ENCODE measurements at regions not wholly inside any gene's neighbourhood (a gene's known extent, or its start where the extent isn't known, plus 50 kb on each side); places are given as distances from the start of the nearest gene placed in this dataset.
"Not testable (repeated sequence)": the region's sequence is repeated elsewhere in the genome, so short reads cannot be mapped to it uniquely, and the experiment has no call there.

DNA sequence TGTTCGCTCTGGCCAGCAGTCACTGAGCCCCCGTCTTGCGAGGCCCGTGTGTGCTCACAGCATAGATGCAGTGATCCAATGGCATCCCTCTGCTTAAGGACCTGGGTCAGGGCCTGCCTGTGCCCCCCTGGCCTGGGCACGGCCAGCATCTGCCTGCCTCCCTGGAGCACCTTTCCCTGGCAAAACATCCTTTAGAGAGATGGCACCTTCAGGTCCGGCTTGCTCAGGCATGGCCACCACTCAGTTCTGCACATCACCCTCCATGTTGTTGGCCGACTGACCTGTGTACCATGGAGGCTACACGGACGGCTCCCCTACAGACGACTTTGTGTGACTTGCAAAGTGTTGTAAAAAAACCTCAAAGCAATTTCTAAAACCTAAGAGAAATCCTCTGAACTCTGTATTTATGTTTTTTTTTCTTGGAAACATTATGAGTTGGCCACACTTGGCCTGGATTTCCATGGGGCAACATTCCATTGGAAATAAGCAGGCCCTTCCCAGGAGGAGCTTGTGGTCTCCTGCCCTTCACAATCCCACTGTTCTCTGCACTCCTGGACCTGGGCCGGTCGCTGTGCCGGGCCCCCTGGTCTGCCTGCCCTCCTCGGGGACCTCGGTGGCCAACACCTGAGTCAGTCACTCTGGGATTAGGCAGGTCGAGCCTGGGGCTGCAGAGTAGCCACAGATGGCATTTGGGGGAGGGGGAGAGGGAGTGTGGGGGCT is 592.4 kb downstream of the TBC1D22A start:
- no peak for DNase-seq

DNA sequence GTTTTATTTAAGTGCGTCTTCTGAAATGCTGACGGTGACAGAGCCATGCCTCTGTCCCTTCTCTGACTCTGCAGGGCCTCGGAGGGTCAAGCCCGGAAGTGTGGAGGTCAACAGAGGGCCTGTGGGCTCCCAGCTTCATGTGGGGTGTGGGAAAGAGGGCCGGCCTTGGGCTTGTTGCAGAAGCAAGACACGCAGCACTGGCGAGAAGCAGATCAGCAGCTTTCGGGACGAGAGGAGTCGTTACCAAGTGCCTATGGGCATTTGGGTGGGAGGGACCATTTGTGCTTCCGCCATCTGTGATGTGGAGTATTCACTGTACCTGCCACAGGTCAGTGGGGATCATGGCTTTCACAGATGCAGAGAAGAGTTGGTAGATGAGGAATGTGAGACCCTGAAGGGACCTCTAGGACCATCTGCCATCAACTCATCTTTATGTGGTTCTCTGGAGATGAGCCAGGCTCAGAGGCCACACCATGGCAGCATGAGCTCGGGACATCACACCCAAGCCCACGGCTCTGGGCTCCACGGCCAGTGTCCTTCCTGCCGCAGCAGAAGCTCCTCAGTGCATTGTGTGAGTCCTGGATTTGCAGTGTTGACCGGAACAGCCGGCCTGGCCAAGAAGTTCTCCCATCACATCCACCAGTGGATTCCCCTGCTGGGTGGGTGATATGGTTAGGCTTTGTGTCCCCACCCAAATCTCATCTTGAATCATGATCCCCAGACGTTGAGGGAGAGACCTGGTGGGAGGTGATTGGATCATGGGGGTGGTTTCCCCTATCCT is 590.7 kb downstream of the TBC1D22A start:
- no peak for DNase-seq

DNA sequence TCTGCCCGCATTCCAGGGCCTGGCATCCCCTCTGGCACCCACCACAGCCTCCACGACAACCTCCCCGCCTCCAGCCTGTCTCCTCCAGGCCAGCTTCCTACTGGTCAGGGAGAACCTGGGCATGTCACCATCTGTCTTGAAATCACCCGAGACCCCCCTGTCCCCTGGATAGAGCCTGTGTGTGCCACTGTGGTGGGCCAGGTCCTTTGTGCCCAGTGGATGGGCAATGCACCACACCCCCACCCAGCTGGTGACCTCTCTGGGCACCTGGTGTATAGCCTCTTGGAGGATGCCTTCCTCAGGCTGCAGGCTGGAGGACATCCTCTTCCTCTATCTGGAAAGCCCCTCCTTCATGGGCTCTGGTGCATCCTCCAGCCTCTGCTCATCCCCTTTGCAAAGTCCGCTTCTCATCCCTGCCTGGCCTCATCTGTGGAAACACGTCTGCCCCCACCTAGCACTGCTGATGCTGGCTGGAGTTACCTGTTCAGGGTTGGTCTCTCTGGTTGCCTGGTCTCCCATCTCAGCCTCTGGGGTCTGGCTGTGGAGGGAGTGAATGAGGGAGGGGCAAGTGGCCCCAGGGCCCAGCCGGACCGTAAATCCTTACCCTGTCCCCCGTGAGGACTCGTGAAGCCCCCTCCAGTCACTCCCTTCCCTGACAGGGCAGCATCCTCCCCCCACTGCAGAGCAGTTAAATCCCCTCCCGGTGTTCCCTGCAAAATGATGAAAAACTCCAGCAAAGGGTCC is 589.6 kb downstream of the TBC1D22A start:
- DNase-seq = no peak

DNA sequence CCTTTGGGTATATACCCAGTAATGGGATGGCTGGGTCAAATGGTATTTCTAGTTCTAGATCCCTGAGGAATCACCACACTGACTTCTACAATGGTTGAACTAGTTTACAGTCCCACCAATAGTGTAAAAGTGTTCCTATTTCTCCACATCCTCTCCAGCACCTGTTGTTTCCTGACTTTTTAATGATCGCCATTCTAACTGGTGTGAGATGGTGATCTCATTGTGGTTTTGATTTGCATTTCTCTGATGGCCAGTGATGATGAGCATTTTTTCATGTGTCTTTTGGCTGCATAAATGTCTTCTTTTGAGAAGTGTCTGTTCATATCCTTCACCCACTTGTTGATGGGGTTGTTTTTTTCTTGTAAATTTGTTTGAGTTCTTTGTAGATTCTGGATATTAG is 583.8 kb downstream of the TBC1D22A start:
- DNase-seq = not testable (repeated sequence)

DNA sequence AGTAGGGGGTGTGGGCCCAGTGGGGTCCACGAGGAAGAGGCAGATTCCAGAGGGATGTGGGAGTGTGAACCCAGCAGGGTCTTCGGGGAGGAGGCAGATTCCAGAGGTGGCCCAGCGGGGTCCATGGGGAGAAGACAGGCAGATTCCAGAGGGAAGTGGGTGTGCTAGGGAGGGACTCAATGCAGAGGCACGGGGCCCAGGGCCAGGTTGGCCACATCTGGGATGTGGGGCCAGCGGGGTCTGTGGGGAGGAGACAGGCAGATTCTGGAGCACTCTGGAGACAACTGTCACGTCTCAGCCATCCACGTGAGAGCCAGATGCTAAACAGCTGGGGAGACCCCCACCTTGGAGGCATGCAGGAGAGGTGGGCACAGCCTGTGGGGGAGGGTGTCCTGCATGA is 582.6 kb downstream of the TBC1D22A start:
- DNase-seq = no peak

DNA sequence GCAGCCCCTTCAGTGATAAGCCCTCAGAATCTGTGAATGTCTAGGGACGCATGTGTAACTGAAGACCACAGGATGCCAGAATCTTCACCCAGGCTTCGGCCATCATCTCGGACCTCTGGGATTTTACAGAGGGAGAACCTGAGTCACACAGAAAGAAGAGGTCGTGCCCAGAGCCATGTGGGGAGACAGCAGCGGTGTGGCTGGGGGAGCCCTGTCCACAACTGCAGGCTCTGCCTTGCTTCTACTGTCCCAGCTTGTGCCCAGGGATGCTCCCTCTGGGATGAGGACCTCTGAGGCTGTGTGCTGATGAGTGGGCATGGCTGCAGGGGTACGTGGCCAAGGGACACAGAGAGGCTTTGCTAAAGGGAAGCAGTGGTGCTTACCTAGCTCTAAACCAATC is 582.0 kb downstream of the TBC1D22A start:
- no peak for DNase-seq

DNA sequence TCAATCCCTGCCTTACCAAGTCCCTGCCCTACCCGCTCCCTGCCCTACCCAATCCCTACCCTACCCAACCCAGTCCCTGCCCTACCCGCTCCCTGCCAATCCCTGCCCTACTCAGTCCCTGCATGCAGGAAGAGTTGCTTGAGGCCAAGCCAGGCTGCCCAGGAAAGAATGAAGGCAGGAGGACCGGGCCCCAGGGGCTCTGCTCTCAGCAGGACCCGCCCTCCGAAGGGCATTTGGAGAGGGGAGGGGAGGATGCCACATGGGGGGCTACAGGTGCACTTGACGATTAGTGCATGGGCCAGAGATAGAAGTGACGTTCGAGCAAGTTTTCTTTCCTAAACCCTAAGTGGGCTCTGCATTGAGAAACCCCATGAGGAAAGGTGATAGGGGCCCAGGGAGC is 581.2 kb downstream of the TBC1D22A start:
- DNase-seq = no peak

DNA sequence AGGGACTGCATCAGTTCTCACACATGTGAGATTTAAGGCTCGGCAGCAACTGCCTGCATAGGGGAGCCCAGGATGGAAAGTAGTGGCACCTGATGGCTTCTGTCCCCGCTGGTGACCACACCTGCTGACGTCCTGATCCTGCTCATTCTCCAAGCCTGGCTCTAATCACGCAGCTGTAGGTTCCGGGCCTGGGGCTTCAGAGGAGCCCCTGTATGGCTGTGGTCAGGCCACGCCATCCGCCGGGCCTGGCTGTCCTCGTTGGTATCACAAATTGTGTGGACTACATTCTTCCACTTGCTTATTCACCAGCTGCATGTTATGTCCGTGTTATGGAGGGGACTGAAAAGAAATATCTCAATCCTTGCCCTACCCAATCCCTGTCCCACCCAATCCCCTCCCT is 580.0 kb downstream of the TBC1D22A start:
- DNase-seq = no peak

DNA sequence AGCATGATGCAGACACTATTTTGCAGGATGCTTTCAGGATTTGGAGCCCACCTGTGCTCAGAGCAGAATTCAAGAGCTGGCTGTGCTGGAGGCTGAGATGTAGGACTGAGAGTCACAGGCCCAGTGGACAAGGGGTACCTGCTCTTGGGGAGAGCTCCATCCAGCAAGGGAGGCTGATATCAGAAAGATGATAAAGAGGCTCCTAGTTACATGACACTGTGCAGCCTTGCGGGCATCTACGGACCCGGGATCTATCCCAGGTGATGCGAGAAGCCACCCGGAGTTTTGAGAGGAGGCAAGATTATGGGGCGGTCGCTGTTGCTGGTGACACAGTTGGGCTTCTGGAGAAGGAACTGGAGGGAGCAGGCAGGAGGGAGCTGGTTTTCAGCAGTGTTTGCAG is 579.0 kb downstream of the TBC1D22A start:
- DNase-seq = no peak

DNA sequence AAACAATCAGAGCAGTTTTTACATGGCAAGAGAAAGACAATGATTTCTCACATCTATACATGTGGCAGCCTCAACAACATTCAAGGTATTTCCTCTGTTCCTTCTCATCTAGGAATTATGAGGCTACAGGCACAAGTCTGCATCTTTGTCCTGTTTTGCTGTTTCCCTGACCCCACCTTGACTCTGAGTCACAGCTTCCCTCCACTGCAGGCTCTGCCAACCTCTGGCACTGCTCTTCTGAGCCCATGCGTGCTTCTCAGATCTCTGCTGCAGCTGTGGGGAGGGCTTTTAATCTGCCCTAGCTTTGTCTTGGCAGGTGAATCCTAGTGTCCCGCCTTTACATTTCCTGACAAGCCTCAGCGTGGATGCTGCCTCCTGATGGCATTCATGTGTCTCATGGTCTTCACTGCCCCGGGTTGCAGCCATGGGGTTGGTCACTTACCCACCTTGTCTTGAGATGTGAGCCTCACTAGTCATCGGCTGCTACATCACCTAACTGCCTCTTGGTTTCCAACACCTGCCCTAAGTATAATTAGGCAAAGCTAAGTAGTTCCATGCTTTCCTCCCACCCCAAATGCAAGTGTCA is 578.5 kb downstream of the TBC1D22A start:
- no peak for DNase-seq

DNA sequence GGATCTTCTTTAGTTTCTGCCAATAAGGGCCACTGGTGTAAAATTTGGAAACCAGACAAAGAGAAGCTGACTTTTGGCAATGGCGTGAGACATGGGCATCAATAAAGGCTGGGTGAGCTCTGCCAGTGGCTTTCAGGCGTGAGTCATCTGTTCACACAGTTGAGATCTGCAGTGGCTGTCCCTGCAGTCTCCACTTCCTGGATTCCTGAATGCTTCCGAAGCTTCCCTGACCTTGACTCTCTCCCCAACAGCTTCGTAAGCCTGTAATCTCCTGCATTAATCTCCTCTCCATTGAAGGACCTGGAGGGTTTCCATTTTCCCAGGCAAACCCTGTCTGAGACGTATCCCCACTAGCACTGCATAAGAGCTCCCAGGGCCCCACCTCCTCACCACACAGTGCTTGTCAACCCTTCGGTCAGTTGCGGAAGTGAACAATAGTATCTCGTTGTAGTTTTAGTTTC is 574.7 kb downstream of the TBC1D22A start:
- peak; percentile 79 for DNase-seq

DNA sequence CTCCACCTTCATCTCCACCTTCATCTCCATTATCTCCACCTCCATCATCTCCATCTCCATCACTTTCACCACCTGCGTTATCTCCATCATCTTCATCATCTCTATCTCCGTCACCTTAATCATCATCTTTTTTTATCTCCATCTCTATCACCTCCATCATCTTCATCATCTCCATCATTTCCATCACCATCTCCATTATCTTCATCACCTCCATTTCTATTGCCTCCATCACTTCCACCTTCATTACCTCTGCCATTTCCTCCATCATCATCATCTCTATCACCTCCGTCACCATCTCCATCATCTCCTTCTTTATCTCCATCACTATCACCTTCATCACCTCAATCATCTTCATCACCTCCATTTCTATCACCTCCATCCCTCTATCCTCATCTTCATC is 573.5 kb downstream of the TBC1D22A start:
- DNase-seq = no peak

DNA sequence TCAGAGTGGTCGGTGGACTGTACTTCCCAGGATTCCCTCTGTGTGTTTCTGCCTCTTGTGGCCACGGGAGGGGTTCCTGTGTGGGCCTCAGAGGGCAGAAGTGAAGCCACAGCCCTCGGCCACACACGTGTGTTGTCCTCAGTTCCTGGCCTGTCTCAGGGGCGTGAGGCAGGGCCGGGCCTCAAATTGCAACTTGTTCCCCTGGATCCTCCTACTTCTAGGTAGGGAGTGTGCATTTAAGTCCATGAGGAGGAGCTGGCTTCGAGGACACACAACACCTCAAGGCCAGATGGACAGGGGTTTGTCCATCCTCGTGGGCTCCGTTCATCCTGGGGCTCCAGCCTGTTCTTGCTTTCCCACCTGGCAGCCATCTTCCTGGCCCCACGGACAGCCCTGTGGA is 573.0 kb downstream of the TBC1D22A start:
- DNase-seq = no peak

DNA sequence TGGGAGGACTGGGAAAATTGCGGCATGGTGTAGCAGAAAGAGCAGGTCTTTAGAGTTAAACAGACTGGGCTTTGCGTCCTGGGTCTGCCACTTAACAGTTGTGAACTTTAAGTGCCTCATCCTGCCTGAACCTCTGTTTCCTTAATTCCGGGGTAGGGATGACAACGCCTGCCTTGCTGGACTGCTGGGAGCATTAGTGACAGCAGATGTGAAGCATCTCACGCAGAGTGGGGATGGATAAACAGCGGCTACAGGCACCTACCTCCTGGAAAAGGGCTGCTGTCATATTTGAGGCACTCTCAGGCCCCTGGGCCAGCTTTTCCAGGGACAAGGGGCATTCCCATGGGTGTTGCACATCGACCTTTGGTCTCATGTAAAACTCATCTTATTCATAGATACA is 572.2 kb downstream of the TBC1D22A start:
- DNase-seq = no peak

DNA sequence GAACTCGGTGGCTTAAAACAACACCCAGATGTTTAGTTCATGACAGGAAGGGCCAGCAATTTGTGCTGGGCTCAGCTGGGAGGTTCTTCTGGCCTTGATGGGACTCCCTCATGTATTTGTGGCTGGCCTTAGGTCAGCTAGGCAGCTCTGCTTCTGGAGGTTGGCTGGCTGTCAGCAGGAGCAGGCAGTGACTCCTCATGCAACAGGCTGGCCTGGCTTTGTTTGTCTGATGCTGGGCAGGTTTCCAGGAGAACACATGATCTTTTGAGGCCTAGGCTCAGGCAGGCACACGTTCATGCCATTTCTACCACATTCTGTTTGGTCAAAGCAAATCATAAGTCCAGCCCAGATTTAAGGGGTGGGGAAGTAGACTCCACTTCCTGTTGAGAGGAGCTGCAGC is 571.2 kb downstream of the TBC1D22A start:
- peak; percentile 69 for DNase-seq

DNA sequence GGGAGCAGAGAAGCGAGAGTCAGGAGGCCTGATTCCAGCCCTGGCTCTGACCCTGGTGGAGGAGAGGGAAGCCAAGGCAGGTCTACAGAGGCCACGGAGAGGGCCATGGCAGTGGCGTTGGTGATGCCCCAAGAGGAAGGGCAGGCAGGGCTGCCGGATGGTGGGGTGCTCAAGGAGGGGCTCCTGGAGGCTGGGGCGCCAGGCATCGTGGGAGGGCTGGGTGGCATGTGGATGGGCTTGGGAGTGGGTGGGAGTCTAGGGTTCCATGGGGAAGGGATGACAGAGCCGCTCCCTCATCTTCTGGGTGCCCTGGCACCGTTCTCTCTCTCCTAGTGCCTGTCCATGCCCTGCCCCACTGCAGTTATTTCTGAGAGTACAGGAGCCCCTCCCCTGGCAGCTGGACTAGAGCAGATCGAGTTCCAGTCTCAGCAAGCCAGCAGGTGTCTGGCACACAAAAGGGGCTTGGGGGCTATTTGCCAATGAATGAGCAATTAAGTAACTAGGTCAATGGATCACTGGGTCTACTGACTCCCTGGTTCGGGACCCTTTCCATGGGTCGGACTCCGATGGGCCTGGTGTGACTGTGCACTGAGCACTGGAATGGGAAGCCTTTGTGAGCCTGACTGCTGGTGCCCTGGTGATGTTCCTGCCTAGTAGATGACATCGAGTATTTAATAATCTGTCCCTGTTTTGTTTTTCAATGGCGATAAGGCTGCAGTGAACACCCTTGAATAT is 570.0 kb downstream of the TBC1D22A start:
- DNase-seq = no peak

DNA sequence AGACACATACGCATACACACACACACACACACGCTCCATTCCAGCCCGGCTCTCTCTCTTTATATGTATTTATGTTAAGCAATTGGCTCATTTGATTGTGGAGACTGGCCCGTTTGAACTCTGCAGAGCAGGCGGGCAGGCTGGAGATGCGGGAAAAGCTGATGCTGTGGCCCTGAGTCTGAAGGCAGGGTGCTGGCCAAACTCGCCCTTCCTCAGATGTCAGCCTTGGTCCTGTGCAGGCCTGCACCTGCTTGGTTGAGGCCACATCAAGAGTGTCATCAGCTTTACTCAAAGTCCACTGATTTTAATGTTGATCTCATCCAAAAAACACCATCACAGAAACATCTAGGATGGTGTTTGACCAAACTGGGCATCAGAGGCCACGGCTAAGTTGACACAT is 569.3 kb downstream of the TBC1D22A start:
- DNase-seq = no peak

DNA sequence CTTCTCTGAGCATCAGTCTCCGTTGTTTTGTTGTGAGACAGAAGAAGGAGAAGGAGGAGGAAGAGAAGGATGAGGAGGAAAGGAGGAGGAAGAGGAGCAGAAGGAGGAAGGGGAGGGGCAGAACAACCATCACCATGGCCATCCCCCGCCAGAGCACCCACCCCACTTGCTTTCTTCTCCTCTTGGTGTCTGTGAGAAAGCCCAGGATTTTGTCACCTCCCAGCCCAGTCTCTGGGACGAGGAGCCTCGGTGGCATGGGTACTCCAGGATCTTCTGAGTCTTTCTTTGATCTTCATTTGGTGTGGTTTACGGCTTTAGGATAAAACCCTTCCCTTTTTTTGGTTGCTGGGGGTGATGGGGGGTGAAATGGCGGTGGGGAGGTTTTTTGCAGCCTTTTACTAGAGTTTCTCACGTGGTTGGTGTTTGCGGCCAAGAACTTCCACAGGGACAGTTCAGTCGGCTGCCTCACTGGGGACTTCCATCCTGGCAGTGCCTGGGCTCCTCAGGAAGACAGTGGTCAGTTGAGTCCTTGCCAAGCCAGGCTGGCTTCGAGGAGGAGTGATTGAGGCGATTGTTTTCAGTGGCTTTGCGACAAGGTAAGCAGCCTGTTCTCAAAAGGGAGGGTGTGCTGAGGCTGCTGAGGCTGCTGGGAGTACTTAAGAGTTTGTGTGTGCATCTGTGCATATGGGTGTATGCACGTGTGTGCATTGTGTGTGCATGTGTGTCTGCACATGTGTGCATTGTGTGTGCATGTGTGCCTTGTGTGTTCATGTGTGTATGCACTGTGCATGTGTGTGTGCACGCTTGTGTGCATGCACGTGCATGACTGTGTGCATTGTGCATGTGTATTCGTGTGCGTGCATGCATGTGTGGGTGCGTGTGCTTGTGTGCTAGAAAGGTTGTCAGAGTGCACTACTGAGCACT is 567.5 kb downstream of the TBC1D22A start:
- no peak for DNase-seq

DNA sequence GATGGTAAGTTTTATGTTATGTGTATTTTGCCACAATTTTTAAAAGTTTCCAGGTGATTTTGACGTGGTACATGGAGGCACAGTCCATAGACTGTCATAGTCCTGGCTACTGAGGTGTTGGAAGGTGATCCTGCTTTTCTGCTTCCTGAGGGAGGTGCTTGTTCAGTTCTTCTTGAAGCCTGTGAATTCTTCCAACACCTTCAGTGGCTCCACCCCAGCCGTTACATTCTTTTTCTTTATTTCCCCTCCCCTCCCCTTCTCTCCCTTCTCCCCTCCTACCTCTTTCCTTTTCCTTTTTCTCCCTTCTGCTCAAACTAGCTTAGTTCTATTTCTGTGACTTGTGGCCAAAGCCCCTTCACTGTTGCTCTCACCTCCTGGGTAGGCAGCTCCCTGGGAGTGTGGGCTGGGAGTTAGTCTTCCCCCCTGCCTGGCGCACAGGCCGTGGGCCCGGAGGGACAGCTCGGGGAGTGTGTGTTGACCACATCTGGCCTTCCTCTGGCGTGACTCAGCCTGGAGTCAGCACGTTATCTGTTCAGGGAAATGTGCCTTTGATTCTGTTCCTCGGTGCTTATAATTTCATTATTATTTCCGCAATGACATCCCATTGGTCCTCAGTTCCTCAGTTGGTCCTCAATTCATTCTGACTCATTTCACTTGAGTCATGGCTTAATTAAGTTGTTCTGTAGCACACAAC is 566.2 kb downstream of the TBC1D22A start:
- peak; percentile 95 for DNase-seq

DNA sequence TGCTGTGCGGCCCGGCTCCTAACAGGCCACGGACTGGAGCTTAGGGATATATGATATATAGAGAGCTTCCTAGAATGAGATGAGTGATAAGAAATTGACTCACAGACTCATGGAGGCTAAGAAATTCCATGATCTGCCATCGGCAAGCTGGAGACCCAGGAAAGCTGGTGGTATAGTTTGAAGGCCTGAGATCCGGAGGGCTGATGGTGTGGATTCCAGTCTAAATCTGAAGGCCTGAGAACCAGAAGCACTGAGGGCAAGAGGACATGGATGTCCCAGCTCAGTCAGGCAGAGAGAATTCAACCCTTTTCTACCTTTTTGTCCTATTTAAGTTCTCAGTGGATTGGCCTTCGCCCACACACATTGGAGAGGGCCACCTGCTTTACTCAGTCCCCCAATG is 564.8 kb downstream of the TBC1D22A start:
- DNase-seq = no peak

DNA sequence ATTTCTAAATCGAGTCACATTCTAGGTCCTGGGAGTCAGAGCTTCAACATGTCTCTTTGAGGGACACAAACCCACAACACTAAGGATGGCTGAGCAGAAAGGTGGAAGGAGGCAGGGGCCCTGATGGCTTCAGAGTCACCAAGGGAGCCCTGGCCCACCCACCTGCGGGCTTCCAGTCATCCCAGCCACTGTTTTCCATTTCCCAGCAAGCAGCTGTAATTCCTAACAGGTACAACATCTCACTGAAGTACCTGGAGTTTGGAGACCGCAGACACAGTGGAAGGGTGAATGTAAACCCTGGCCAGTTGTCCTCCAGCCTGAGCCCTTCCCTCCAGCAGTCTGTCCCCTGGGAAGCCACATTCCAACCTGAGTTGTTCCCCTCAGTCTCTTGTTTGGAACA is 562.8 kb downstream of the TBC1D22A start:
- DNase-seq = no peak
